ENCODE measurements at regions not wholly inside any gene's neighbourhood (a gene's known extent, or its start where the extent isn't known, plus 50 kb on each side); places are given as distances from the start of the nearest gene placed in this dataset.

DNA sequence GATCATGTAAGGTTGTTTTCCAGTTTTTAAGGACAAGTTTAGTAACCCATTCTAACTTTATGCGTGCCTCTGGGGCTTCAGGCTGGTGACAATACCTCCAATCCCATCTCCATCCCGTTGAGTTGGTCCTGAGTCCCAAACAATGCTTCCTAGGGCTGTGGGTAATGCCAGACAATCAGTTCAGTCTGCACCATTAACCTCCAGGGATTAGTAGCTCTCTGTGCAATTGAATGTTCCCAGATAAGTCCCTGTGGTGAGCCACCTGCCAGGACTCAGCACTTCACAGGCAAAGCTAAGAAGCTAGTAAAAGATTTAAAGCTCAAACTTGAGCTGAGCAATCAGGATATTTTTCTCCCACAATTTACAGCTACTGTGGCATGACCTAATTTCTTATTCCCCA, 462.2 kb upstream of the PTBP2 start (continued):
- TF ChIP-seq CBX5 (IDR thresholded peaks at IDR 0.05; ENCODE audit: low read depth, low read length) (no peak), ASH2L (IDR thresholded peaks at IDR 0.05; ENCODE audit: low read length) (no peak), NANOG (IDR thresholded peaks at IDR 0.05; ENCODE audit: insufficient read depth, low read depth, low read length, poor library complexity, severe bottlenecking) (peak; percentile 75), RXRA (IDR thresholded peaks at IDR 0.05; ENCODE audit: insufficient read depth, low read depth, low read length) (no peak), SIN3A (conservative IDR thresholded peaks at IDR 0.05 in 1 of 2, IDR thresholded peaks at IDR 0.05 in 1 of 2; ENCODE audit: low read depth in 1 of 2, low read length in 2 of 2) (no peak), CREB1 (IDR thresholded peaks at IDR 0.05) (no peak), SIX5 (IDR thresholded peaks at IDR 0.05; ENCODE audit: low read depth, low read length) (no peak), CHD1 (IDR thresholded peaks at IDR 0.05; ENCODE audit: low read depth, low read length) (no peak), POU5F1 (IDR thresholded peaks at IDR 0.05; ENCODE audit: low read depth, low read length) (no peak)
- TF ChIP-seq, protein P1, sequence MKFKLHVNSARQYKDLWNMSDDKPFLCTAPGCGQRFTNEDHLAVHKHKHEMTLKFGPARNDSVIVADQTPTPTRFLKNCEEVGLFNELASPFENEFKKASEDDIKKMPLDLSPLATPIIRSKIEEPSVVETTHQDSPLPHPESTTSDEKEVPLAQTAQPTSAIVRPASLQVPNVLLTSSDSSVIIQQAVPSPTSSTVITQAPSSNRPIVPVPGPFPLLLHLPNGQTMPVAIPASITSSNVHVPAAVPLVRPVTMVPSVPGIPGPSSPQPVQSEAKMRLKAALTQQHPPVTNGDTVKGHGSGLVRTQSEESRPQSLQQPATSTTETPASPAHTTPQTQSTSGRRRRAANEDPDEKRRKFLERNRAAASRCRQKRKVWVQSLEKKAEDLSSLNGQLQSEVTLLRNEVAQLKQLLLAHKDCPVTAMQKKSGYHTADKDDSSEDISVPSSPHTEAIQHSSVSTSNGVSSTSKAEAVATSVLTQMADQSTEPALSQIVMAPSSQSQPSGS (IDR thresholded peaks at IDR 0.05; ENCODE audit: low read length): no peak
- TF ChIP-seq, protein P2, sequence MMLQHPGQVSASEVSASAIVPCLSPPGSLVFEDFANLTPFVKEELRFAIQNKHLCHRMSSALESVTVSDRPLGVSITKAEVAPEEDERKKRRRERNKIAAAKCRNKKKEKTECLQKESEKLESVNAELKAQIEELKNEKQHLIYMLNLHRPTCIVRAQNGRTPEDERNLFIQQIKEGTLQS (IDR thresholded peaks at IDR 0.05; ENCODE audit: insufficient read depth, low read depth, low read length): no peak
- TF ChIP-seq, protein P3, sequence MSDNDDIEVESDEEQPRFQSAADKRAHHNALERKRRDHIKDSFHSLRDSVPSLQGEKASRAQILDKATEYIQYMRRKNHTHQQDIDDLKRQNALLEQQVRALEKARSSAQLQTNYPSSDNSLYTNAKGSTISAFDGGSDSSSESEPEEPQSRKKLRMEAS (IDR thresholded peaks at IDR 0.05): no peak

Data from H1 (cell line).